ENCODE measurements at regions not wholly inside any gene's neighbourhood (a gene's known extent, or its start where the extent isn't known, plus 50 kb on each side); places are given as distances from the start of the nearest gene placed in this dataset.

GRCh38 chr3:124276133-124276532 lies 284.2 kb upstream of the ROPN1 start:
- TF ChIP-seq POLR2A (IDR thresholded peaks at IDR 0.05; ENCODE audit: low read depth, low read length): no peak
- no peak for TF ChIP-seq CTCF (IDR thresholded peaks at IDR 0.05; ENCODE audit: extremely low read depth in 1 of 2, insufficient read depth in 1 of 2, low read depth in 1 of 2, low read length in 2 of 2)
- no peak for TF ChIP-seq MYC (IDR thresholded peaks at IDR 0.05; ENCODE audit: low read depth, low read length)
- TF ChIP-seq MAX (IDR thresholded peaks at IDR 0.05; ENCODE audit: insufficient read depth, insufficient read length): no peak
- TF ChIP-seq EZH2 (IDR thresholded peaks at IDR 0.05; ENCODE audit: borderline replicate concordance, low read depth, low read length, severe bottlenecking): no peak
- TF ChIP-seq POLR2AphosphoS5 (IDR thresholded peaks at IDR 0.05; ENCODE audit: insufficient read depth, low read depth, low read length): no peak
- no peak for TF ChIP-seq GATA2 (IDR thresholded peaks at IDR 0.05; ENCODE audit: insufficient read depth, insufficient read length, low read depth, low read length)
